ENCODE measurements at regions not wholly inside any gene's neighbourhood (a gene's known extent, or its start where the extent isn't known, plus 50 kb on each side); places are given as distances from the start of the nearest gene placed in this dataset.

DNA sequence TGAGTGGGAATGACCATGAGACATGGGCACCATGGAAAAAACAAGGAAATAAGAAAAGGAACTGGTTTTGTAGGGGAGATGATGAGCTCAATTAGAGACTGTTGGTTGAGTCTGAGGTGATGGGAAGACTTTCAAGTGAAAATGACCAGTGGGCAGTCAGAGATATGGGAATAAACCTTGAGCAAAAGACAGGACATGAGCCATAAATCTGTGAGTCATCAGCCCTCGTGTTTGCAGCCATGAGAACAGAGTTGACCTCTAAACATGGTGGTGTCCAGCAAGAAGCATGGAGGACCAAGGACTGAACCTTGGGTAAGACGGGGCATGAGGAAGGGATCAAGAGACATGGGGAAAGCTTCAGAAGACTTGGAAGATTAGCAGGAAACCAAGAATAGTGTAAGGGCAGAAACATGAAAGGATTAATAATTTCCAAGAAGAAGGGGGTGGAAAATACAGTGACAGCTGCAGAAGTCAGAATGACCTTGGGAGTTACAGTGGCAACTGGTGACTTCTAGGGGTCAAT, 280.6 kb upstream of the PRDM1 start:
- no peak overlapping the region for H3K4me3 ChIP-seq (ENCODE audit: low read depth, low read length)
- TF ChIP-seq, protein P1, sequence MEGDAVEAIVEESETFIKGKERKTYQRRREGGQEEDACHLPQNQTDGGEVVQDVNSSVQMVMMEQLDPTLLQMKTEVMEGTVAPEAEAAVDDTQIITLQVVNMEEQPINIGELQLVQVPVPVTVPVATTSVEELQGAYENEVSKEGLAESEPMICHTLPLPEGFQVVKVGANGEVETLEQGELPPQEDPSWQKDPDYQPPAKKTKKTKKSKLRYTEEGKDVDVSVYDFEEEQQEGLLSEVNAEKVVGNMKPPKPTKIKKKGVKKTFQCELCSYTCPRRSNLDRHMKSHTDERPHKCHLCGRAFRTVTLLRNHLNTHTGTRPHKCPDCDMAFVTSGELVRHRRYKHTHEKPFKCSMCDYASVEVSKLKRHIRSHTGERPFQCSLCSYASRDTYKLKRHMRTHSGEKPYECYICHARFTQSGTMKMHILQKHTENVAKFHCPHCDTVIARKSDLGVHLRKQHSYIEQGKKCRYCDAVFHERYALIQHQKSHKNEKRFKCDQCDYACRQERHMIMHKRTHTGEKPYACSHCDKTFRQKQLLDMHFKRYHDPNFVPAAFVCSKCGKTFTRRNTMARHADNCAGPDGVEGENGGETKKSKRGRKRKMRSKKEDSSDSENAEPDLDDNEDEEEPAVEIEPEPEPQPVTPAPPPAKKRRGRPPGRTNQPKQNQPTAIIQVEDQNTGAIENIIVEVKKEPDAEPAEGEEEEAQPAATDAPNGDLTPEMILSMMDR (conservative IDR thresholded peaks at IDR 0.05; ENCODE audit: low read depth, low read length), result no peak
- DNase-seq (ENCODE audit: low read depth), result peak; percentile 28

DNA sequence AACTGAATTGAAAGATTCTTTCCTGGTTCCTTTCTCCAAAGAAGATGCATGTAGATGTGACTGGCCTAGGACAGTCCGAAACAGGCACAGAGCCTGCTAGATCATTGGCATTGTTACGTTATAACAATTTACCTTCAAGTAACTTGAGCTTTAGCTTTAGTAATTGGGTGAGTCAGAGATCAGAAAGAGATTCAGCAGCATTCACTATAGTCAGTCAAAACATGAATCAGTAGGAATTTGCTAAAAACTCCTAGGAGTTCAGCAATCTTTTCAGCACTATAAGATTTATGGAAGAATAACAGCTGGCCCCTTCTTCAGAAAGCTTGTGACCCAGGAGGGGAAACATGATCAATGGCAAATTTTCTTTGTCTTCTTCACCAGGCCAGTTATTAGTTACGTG, 281.7 kb upstream of the PRDM1 start:
- DNase-seq (ENCODE audit: low read depth), result peak; percentile 39
- H3K4me3 ChIP-seq (ENCODE audit: low read depth, low read length), result no peak overlapping the region
- TF ChIP-seq, protein P1 (conservative IDR thresholded peaks at IDR 0.05; ENCODE audit: low read depth, low read length), result no peak

DNA sequence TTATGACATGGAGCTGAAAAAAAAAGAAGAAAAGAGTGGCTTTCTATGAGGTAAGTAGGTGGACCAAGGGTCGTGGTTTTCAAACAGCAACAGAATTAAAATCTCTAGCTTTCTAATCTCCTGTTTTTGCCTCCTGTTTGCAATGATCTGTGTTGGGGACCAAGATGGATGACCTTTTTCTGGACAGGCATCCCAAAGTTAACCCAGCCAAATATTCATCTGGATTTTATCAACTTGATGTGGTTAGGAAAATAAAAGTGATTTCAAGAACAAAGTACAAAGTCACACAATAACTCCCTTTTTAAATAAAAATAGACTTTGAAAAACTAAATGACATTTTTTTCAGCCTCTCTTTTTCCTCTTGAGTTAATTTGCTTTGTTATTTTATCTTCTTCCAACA, 282.1 kb upstream of the PRDM1 start:
- TF ChIP-seq, protein P1 (conservative IDR thresholded peaks at IDR 0.05; ENCODE audit: low read depth, low read length), result no peak
- no peak overlapping the region for H3K4me3 ChIP-seq (ENCODE audit: low read depth, low read length)
- no peak for DNase-seq (ENCODE audit: low read depth)

DNA sequence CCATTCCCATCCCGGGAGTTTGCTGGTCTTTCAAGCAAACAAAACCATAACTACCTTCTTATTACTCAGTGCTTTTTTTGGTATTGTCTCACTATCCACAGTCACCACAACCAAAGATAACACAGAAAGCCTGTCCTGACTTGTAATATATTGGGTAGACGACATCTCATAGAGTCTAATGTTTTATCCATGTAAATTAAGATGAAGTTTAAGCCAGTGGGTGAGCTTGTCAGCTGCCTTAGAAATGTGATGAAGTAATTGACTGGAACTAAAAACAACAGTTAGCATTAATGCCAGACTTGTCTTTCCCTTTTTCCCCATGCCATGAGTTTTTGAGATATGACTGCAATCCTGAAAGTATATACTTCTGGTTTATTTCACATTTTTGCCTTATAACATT, 282.7 kb upstream of the PRDM1 start:
- DNase-seq (ENCODE audit: low read depth), result no peak
- TF ChIP-seq, protein P1 (conservative IDR thresholded peaks at IDR 0.05; ENCODE audit: low read depth, low read length), result no peak
- no peak overlapping the region for H3K4me3 ChIP-seq (ENCODE audit: low read depth, low read length)

GRCh38 chr6:105802703-105803102, 283.4 kb upstream of the PRDM1 start:
- TF ChIP-seq, protein P1 (conservative IDR thresholded peaks at IDR 0.05; ENCODE audit: low read depth, low read length), result no peak
- DNase-seq (ENCODE audit: low read depth), result no peak
- no peak overlapping the region for H3K4me3 ChIP-seq (ENCODE audit: low read depth, low read length)

- TF ChIP-seq, protein P1 (conservative IDR thresholded peaks at IDR 0.05; ENCODE audit: low read depth, low read length), result no peak
- no peak for DNase-seq (ENCODE audit: low read depth)
- H3K4me3 ChIP-seq (ENCODE audit: low read depth, low read length), result no peak overlapping the region
Measured at GRCh38 chr6:105800871-105801270, 285.3 kb upstream of the PRDM1 start.

DNA sequence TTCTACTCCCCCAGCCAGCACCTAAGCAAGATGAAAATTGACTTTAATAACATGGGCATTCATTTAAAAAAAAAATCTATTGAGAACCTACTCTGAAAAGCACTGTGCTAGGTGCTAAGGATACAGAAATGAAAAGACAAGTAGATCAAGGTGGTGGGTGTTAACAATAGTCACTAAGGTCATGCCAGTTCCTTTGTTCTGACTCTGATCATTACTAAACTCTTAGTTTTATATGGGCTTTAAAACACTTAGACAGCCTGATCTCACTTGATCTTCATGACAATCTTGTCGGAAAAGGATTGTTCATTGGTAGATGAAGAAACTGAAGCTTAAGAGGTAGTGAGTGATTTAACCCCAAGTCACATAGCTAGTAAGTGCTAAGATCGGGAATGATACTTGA, 285.7 kb upstream of the PRDM1 start:
- no peak overlapping the region for H3K4me3 ChIP-seq (ENCODE audit: low read depth, low read length)
- no peak for DNase-seq (ENCODE audit: low read depth)
- TF ChIP-seq, protein P1 (conservative IDR thresholded peaks at IDR 0.05; ENCODE audit: low read depth, low read length), result no peak

All from choroid plexus epithelial cell (primary cell).